ENCODE measurements at regions not wholly inside any gene's neighbourhood (a gene's known extent, or its start where the extent isn't known, plus 50 kb on each side); places are given as distances from the start of the nearest gene placed in this dataset.

DNA sequence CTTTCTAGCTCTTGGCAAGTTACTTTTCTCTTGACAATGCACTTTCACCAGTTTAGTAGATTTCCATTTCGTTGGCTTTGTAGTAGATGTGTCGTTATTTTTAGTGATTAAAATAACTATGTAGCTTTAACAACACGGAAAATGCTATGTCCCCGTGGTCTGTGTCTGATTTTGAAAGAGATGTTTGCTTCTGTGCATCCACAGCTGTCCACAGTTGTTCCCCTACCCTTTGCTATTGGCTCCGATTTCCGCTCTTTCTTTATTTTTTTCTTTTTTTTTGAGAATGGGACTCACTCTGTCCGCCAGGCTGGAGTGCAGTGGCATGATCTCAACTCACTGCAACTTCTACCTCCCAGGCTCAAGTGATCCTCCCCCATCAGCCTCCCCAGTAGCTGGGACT, 533.9 kb downstream of the IRX1 start:
- FAIRE-seq (no peak), DNase-seq (ENCODE audit: low read depth) (no peak)
- Histone ChIP-seq H3K27me3 (ENCODE audit: insufficient read depth, low read length) (no peaks in the 10 kb centered on the region), H3K9me3 (ENCODE audit: insufficient read depth, low read depth, low read length) (peaks cover 9% of the 10 kb centered on the region), H3K79me2 (ENCODE audit: insufficient read depth, low read length) (no peaks in the 10 kb centered on the region), H2AFZ (ENCODE audit: low read depth, low read length) (no peak overlapping the region), H3K27ac (ENCODE audit: low read depth, low read length) (no peak overlapping the region), H3K9ac (ENCODE audit: low read length) (no peak overlapping the region), H3K4me3 (ENCODE audit: insufficient read depth, low read depth, low read length) (no peak overlapping the region), H4K20me1 (ENCODE audit: insufficient read depth, low read length) (no peaks in the 10 kb centered on the region), H3K4me1 (ENCODE audit: insufficient read depth, low read length) (no peaks in the 10 kb centered on the region), H3K4me2 (ENCODE audit: low read length) (no peak overlapping the region), H3K36me3 (ENCODE audit: insufficient read depth, low read length) (no peaks in the 10 kb centered on the region)
- no peaks in the 10 kb centered on the region for H3K27me3 Mint-ChIP-seq (ENCODE audit: low read depth, unreplicated experiment)
- H3K9me3 Mint-ChIP-seq (ENCODE audit: unreplicated experiment): peaks cover 9% of the 10 kb centered on the region
- no peaks in the 10 kb centered on the region for H3K36me3 Mint-ChIP-seq (ENCODE audit: low read depth, unreplicated experiment)
- no peak overlapping the region for H3K4me3 Mint-ChIP-seq (ENCODE audit: unreplicated experiment)
- peaks cover 15% of the 10 kb centered on the region for H3K4me1 Mint-ChIP-seq (ENCODE audit: low read depth, unreplicated experiment)
- no peak overlapping the region for H3K27ac Mint-ChIP-seq (ENCODE audit: unreplicated experiment)
- no peak for TF ChIP-seq EZH2 (IDR thresholded peaks at IDR 0.05; ENCODE audit: insufficient read depth, low read length)
- TF ChIP-seq, protein P1, sequence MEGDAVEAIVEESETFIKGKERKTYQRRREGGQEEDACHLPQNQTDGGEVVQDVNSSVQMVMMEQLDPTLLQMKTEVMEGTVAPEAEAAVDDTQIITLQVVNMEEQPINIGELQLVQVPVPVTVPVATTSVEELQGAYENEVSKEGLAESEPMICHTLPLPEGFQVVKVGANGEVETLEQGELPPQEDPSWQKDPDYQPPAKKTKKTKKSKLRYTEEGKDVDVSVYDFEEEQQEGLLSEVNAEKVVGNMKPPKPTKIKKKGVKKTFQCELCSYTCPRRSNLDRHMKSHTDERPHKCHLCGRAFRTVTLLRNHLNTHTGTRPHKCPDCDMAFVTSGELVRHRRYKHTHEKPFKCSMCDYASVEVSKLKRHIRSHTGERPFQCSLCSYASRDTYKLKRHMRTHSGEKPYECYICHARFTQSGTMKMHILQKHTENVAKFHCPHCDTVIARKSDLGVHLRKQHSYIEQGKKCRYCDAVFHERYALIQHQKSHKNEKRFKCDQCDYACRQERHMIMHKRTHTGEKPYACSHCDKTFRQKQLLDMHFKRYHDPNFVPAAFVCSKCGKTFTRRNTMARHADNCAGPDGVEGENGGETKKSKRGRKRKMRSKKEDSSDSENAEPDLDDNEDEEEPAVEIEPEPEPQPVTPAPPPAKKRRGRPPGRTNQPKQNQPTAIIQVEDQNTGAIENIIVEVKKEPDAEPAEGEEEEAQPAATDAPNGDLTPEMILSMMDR (IDR thresholded peaks at IDR 0.05; ENCODE audit: insufficient read depth, low read depth, low read length): no peak

- H3K9ac ChIP-seq (ENCODE audit: low read length): no peak overlapping the region
- H4K20me1 ChIP-seq (ENCODE audit: insufficient read depth, low read length): no peaks in the 10 kb centered on the region
- H2AFZ ChIP-seq (ENCODE audit: low read depth, low read length): no peak overlapping the region
- no peaks in the 10 kb centered on the region for H3K36me3 ChIP-seq (ENCODE audit: insufficient read depth, low read length)
- peaks cover 7% of the 10 kb centered on the region for H3K9me3 Mint-ChIP-seq (ENCODE audit: unreplicated experiment)
- no peaks in the 10 kb centered on the region for H3K27me3 ChIP-seq (ENCODE audit: insufficient read depth, low read length)
- DNase-seq (ENCODE audit: low read depth) (peak; percentile 2), FAIRE-seq (no peak)
- peaks cover 9% of the 10 kb centered on the region for H3K9me3 ChIP-seq (ENCODE audit: insufficient read depth, low read depth, low read length)
- H3K36me3 Mint-ChIP-seq (ENCODE audit: low read depth, unreplicated experiment): no peaks in the 10 kb centered on the region
- no peak overlapping the region for H3K4me3 Mint-ChIP-seq (ENCODE audit: unreplicated experiment)
- H3K27ac Mint-ChIP-seq (ENCODE audit: unreplicated experiment): peak overlapping the region; percentile 79
- no peak overlapping the region for H3K4me3 ChIP-seq (ENCODE audit: insufficient read depth, low read depth, low read length)
- no peak for TF ChIP-seq EZH2 (IDR thresholded peaks at IDR 0.05; ENCODE audit: insufficient read depth, low read length)
- TF ChIP-seq, protein P1 (IDR thresholded peaks at IDR 0.05; ENCODE audit: insufficient read depth, low read depth, low read length): no peak
- no peaks in the 10 kb centered on the region for H3K4me1 ChIP-seq (ENCODE audit: insufficient read depth, low read length)
- H3K79me2 ChIP-seq (ENCODE audit: insufficient read depth, low read length): no peaks in the 10 kb centered on the region
- H3K4me1 Mint-ChIP-seq (ENCODE audit: low read depth, unreplicated experiment): peaks cover 14% of the 10 kb centered on the region
- no peaks in the 10 kb centered on the region for H3K27me3 Mint-ChIP-seq (ENCODE audit: low read depth, unreplicated experiment)
- no peak overlapping the region for H3K4me2 ChIP-seq (ENCODE audit: low read length)
- no peak overlapping the region for H3K27ac ChIP-seq (ENCODE audit: low read depth, low read length)
Measured at GRCh38 chr5:4130819-4131218, 535.2 kb downstream of the IRX1 start.

- Histone ChIP-seq H3K4me2 (ENCODE audit: low read length) (no peak overlapping the region), H2AFZ (ENCODE audit: low read depth, low read length) (no peak overlapping the region), H3K4me1 (ENCODE audit: insufficient read depth, low read length) (no peaks in the 10 kb centered on the region), H3K9me3 (ENCODE audit: insufficient read depth, low read depth, low read length) (no peaks in the 10 kb centered on the region), H4K20me1 (ENCODE audit: insufficient read depth, low read length) (no peaks in the 10 kb centered on the region), H3K27me3 (ENCODE audit: insufficient read depth, low read length) (no peaks in the 10 kb centered on the region), H3K4me3 (ENCODE audit: insufficient read depth, low read depth, low read length) (no peak overlapping the region), H3K27ac (ENCODE audit: low read depth, low read length) (no peak overlapping the region), H3K36me3 (ENCODE audit: insufficient read depth, low read length) (no peaks in the 10 kb centered on the region), H3K79me2 (ENCODE audit: insufficient read depth, low read length) (no peaks in the 10 kb centered on the region), H3K9ac (ENCODE audit: low read length) (no peak overlapping the region)
- H3K9me3 Mint-ChIP-seq (ENCODE audit: unreplicated experiment): peaks cover 3% of the 10 kb centered on the region
- H3K27me3 Mint-ChIP-seq (ENCODE audit: low read depth, unreplicated experiment): no peaks in the 10 kb centered on the region
- TF ChIP-seq EZH2 (IDR thresholded peaks at IDR 0.05; ENCODE audit: insufficient read depth, low read length): no peak
- TF ChIP-seq, protein P1 (IDR thresholded peaks at IDR 0.05; ENCODE audit: insufficient read depth, low read depth, low read length): no peak
- FAIRE-seq (no peak), DNase-seq (ENCODE audit: low read depth) (peak; percentile 1)
- H3K36me3 Mint-ChIP-seq (ENCODE audit: low read depth, unreplicated experiment): no peaks in the 10 kb centered on the region
- H3K4me3 Mint-ChIP-seq (ENCODE audit: unreplicated experiment): no peak overlapping the region
- no peak overlapping the region for H3K27ac Mint-ChIP-seq (ENCODE audit: unreplicated experiment)
- H3K4me1 Mint-ChIP-seq (ENCODE audit: low read depth, unreplicated experiment): no peaks in the 10 kb centered on the region
Measured at GRCh38 chr5:4137781-4138180, 542.1 kb downstream of the IRX1 start.
